ENCODE measurements at regions not wholly inside any gene's neighbourhood (a gene's known extent, or its start where the extent isn't known, plus 50 kb on each side); places are given as distances from the start of the nearest gene placed in this dataset.

DNA sequence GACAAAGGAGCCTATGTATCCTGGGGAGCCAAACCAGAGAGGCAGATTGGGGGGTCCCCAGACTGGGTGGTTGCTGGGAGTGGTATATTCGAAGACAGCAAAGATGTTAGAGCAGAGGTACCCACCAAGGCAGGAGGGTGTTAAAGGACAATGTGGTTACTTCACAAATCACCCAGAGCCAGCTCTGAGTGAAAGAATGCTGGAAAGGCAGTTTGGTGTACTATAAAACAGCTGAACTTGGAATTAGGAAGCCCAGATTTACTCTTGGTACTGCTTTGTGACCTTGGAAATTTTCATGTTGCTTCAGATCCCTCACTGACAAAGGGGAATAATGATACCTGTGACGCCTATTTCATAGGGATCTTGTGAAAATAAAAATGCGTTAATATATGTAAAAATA, 121.6 kb downstream of the CD164 start:
- intact Hi-C loops (cut with micrococcal nuclease; ENCODE audit: unreplicated experiment), result no loop called here
- no peaks in the 10 kb centered on the region; the same call in 1 of the 2 replicates for H3F3A ChIP-seq (ENCODE audit: insufficient read depth, low read depth)
- no peaks in the 10 kb centered on the region for H3K27me3 ChIP-seq (ENCODE audit: insufficient read depth, low read depth)
- no peaks in the 10 kb centered on the region for H3K36me3 ChIP-seq (ENCODE audit: low read depth)
- H2AFZ ChIP-seq, result no peak overlapping the region
- H3K4me2 ChIP-seq, result no peak overlapping the region
- H3K27ac ChIP-seq, result no peak overlapping the region
- TF ChIP-seq, protein P1, sequence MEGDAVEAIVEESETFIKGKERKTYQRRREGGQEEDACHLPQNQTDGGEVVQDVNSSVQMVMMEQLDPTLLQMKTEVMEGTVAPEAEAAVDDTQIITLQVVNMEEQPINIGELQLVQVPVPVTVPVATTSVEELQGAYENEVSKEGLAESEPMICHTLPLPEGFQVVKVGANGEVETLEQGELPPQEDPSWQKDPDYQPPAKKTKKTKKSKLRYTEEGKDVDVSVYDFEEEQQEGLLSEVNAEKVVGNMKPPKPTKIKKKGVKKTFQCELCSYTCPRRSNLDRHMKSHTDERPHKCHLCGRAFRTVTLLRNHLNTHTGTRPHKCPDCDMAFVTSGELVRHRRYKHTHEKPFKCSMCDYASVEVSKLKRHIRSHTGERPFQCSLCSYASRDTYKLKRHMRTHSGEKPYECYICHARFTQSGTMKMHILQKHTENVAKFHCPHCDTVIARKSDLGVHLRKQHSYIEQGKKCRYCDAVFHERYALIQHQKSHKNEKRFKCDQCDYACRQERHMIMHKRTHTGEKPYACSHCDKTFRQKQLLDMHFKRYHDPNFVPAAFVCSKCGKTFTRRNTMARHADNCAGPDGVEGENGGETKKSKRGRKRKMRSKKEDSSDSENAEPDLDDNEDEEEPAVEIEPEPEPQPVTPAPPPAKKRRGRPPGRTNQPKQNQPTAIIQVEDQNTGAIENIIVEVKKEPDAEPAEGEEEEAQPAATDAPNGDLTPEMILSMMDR (conservative IDR thresholded peaks at IDR 0.05), result no peak
- ChIA-PET POLR2A (ENCODE audit: unreplicated experiment) (no interaction called here), CTCF (interaction anchor here (0.6 kb wide), 1 partner anchor 94 kb away, joined by 3 read pairs; no protein-coding TSS in a partner anchor)
- no peaks in the 10 kb centered on the region for H4K20me1 ChIP-seq (ENCODE audit: insufficient read depth)
- H3K9me3 ChIP-seq (ENCODE audit: insufficient read depth, low read depth), result 0 out of 2 replicates have a peak, but pooled peaks cover 5% of the 10 kb centered on the region
- H3K9me2 ChIP-seq (ENCODE audit: insufficient read depth), result no peaks in the 10 kb centered on the region
- H3K4me1 ChIP-seq (replicated peaks; ENCODE audit: insufficient read depth), result no peaks in the 10 kb centered on the region
- H3K4me3 ChIP-seq, result no peak overlapping the region
- no peaks in the 10 kb centered on the region for H3K79me2 ChIP-seq (ENCODE audit: low read depth)
- BruUV-seq (replicated peaks), result no TSS peak
- DNase-seq, result no peak

DNA sequence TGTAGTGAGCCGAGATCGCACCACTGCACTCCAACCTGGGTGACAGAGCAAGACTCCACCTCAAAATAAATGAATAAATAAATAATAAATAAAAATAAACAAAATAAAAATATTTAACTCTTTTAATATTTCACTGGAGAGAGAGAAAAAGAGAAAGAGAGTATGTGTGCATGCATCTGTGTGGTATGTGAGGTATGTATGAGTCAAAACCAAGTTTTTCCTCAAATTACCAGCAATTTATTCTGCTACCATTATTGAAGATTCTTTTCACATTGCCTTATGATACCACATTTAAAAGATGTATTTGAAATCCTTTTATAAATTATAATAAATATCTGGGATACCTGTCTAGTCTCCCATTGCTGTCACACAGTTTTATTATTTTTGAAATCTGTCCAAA, 122.1 kb downstream of the CD164 start:
- ChIA-PET POLR2A (ENCODE audit: unreplicated experiment) (no interaction called here), CTCF (interaction anchor here (0.6 kb wide), 1 partner anchor 93 kb away, joined by 3 read pairs; no protein-coding TSS in a partner anchor)
- no peak for DNase-seq
- no peaks in the 10 kb centered on the region for H3K9me2 ChIP-seq (ENCODE audit: insufficient read depth)
- BruUV-seq (replicated peaks), result no TSS peak
- no peaks in the 10 kb centered on the region for H3K36me3 ChIP-seq (ENCODE audit: low read depth)
- no peaks in the 10 kb centered on the region for H3K79me2 ChIP-seq (ENCODE audit: low read depth)
- TF ChIP-seq EZH2 (IDR thresholded peaks at IDR 0.05; ENCODE audit: low read depth), result no peak
- TF ChIP-seq, protein P1 (conservative IDR thresholded peaks at IDR 0.05), result no peak
- H3K4me1 ChIP-seq (replicated peaks; ENCODE audit: insufficient read depth), result no peaks in the 10 kb centered on the region
- no peak overlapping the region for H3K4me3 ChIP-seq
- no peak overlapping the region for H3K27ac ChIP-seq
- 0 out of 2 replicates have a peak, but pooled peaks cover 5% of the 10 kb centered on the region for H3K9me3 ChIP-seq (ENCODE audit: insufficient read depth, low read depth)
- H4K20me1 ChIP-seq (ENCODE audit: insufficient read depth), result no peaks in the 10 kb centered on the region
- intact Hi-C loops (cut with micrococcal nuclease; ENCODE audit: unreplicated experiment), result no loop called here
- H3K4me2 ChIP-seq, result no peak overlapping the region
- H2AFZ ChIP-seq, result no peak overlapping the region
- no peaks in the 10 kb centered on the region; the same call in 1 of the 2 replicates for H3F3A ChIP-seq (ENCODE audit: insufficient read depth, low read depth)
- no peaks in the 10 kb centered on the region for H3K27me3 ChIP-seq (ENCODE audit: insufficient read depth, low read depth)

DNA sequence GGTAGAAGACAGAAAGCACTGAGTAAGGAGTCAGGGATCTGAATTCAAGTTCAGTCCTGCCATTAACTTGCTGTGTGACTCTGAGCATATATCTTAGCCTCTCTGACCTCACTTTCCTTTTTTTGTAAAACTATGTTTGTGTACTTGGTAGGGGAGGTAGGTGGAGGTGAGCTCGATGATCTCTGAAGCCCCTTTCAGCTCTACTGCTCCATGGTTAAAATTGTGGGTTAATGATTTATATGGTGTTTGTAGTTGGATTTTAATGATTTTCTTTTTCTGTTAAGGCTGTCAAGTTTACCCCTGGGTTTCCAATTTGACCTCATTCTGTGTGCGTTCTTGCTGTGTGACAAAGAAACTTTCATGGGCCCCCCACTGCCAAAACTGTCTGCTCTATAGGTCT, 124.1 kb downstream of the CD164 start:
- TF ChIP-seq EZH2 (IDR thresholded peaks at IDR 0.05; ENCODE audit: low read depth), result no peak
- TF ChIP-seq, protein P1 (conservative IDR thresholded peaks at IDR 0.05), result no peak
- Histone ChIP-seq H3F3A (ENCODE audit: insufficient read depth, low read depth) (no peaks in the 10 kb centered on the region; the same call in 1 of the 2 replicates), H3K9me2 (ENCODE audit: insufficient read depth) (no peaks in the 10 kb centered on the region), H3K4me1 (replicated peaks; ENCODE audit: insufficient read depth) (no peaks in the 10 kb centered on the region), H2AFZ (no peak overlapping the region), H4K20me1 (ENCODE audit: insufficient read depth) (no peaks in the 10 kb centered on the region), H3K79me2 (ENCODE audit: low read depth) (no peaks in the 10 kb centered on the region), H3K27ac (no peak overlapping the region), H3K9me3 (ENCODE audit: insufficient read depth, low read depth) (0 out of 2 replicates have a peak, but pooled peaks cover 8% of the 10 kb centered on the region), H3K36me3 (ENCODE audit: low read depth) (no peaks in the 10 kb centered on the region), H3K4me3 (no peak overlapping the region), H3K27me3 (ENCODE audit: insufficient read depth, low read depth) (no peaks in the 10 kb centered on the region), H3K4me2 (no peak overlapping the region)
- no TSS peak for BruUV-seq (replicated peaks)
- intact Hi-C loops (cut with micrococcal nuclease; ENCODE audit: unreplicated experiment), result no loop called here
- POLR2A ChIA-PET (ENCODE audit: unreplicated experiment), result no interaction called here
- CTCF ChIA-PET, result interaction anchor here (0.5 kb wide), 1 partner anchor 9 kb away, joined by 5 read pairs; no protein-coding TSS in a partner anchor
- DNase-seq, result no peak

All from PC-9 (cell line).